ENCODE measurements at regions not wholly inside any gene's neighbourhood (a gene's known extent, or its start where the extent isn't known, plus 50 kb on each side); places are given as distances from the start of the nearest gene placed in this dataset.

GRCh38 chr17:54102246-54102645 is 279.5 kb downstream of the KIF2B start:
- no peak for DNase-seq (ENCODE audit: low spot score)
- TF ChIP-seq, protein P1, sequence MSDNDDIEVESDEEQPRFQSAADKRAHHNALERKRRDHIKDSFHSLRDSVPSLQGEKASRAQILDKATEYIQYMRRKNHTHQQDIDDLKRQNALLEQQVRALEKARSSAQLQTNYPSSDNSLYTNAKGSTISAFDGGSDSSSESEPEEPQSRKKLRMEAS (IDR thresholded peaks at IDR 0.05) = no peak
- no peak for TF ChIP-seq JUND (IDR thresholded peaks at IDR 0.05)
- TF ChIP-seq GABPA (IDR thresholded peaks at IDR 0.05 in 1 of 2, conservative IDR thresholded peaks at IDR 0.05 in 1 of 2) = no peak
- TF ChIP-seq SP1 (IDR thresholded peaks at IDR 0.05) = no peak
- no peak for TF ChIP-seq ATF3 (IDR thresholded peaks at IDR 0.05)
- TF ChIP-seq, protein P2, sequence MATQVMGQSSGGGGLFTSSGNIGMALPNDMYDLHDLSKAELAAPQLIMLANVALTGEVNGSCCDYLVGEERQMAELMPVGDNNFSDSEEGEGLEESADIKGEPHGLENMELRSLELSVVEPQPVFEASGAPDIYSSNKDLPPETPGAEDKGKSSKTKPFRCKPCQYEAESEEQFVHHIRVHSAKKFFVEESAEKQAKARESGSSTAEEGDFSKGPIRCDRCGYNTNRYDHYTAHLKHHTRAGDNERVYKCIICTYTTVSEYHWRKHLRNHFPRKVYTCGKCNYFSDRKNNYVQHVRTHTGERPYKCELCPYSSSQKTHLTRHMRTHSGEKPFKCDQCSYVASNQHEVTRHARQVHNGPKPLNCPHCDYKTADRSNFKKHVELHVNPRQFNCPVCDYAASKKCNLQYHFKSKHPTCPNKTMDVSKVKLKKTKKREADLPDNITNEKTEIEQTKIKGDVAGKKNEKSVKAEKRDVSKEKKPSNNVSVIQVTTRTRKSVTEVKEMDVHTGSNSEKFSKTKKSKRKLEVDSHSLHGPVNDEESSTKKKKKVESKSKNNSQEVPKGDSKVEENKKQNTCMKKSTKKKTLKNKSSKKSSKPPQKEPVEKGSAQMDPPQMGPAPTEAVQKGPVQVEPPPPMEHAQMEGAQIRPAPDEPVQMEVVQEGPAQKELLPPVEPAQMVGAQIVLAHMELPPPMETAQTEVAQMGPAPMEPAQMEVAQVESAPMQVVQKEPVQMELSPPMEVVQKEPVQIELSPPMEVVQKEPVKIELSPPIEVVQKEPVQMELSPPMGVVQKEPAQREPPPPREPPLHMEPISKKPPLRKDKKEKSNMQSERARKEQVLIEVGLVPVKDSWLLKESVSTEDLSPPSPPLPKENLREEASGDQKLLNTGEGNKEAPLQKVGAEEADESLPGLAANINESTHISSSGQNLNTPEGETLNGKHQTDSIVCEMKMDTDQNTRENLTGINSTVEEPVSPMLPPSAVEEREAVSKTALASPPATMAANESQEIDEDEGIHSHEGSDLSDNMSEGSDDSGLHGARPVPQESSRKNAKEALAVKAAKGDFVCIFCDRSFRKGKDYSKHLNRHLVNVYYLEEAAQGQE (IDR thresholded peaks at IDR 0.05) = no peak
- TF ChIP-seq, protein P3, sequence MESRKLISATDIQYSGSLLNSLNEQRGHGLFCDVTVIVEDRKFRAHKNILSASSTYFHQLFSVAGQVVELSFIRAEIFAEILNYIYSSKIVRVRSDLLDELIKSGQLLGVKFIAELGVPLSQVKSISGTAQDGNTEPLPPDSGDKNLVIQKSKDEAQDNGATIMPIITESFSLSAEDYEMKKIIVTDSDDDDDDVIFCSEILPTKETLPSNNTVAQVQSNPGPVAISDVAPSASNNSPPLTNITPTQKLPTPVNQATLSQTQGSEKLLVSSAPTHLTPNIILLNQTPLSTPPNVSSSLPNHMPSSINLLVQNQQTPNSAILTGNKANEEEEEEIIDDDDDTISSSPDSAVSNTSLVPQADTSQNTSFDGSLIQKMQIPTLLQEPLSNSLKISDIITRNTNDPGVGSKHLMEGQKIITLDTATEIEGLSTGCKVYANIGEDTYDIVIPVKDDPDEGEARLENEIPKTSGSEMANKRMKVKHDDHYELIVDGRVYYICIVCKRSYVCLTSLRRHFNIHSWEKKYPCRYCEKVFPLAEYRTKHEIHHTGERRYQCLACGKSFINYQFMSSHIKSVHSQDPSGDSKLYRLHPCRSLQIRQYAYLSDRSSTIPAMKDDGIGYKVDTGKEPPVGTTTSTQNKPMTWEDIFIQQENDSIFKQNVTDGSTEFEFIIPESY (IDR thresholded peaks at IDR 0.05) = no peak
- TF ChIP-seq YY1 (IDR thresholded peaks at IDR 0.05) = no peak
- no peak for TF ChIP-seq FOXA1 (IDR thresholded peaks at IDR 0.05)
- no peak for TF ChIP-seq HNF4A (conservative IDR thresholded peaks at IDR 0.05)
- TF ChIP-seq RAD21 (IDR thresholded peaks at IDR 0.05) = no peak
- TF ChIP-seq HNF4G (IDR thresholded peaks at IDR 0.05) = no peak
- TF ChIP-seq NR2F2 (IDR thresholded peaks at IDR 0.05) = no peak
- TF ChIP-seq EGR1 (IDR thresholded peaks at IDR 0.05; ENCODE audit: low read depth in 2 of 2) = no peak
- TF ChIP-seq FOXA2 (IDR thresholded peaks at IDR 0.05) = no peak
- no peak for TF ChIP-seq RXRA (IDR thresholded peaks at IDR 0.05)
- H3K27ac ChIP-seq (ENCODE audit: low read depth in 1 of 2, low read length in 2 of 2) = no peak overlapping the region
- H3K4me1 ChIP-seq (ENCODE audit: control insufficient read depth in 4 of 4, insufficient read depth in 4 of 4, low read length in 3 of 4) = no peaks in the 10 kb centered on the region
- no peaks in the 10 kb centered on the region for H3K36me3 ChIP-seq (ENCODE audit: control insufficient read depth in 4 of 4, insufficient read depth in 3 of 4, low read depth in 1 of 4, low read length in 3 of 4)
- peaks cover 2 to 15% (median 4%) of the 10 kb centered on the region in 4 donors for H3K9me3 ChIP-seq (ENCODE audit: control insufficient read depth in 4 of 4, low read length in 3 of 4)
- WGBS = 72% methylated on average over 1 of the region's 1 CpG
- peaks cover 0 to 4% (median 0%) of the 10 kb centered on the region in 4 donors for H3K27me3 ChIP-seq (ENCODE audit: control insufficient read depth in 4 of 4, insufficient read depth in 4 of 4, low read length in 3 of 4)
- H3K9ac ChIP-seq (ENCODE audit: low read depth in 1 of 2, low read length in 2 of 2) = no peak overlapping the region
- no peak overlapping the region for H3K4me3 ChIP-seq (ENCODE audit: low read depth in 1 of 3, low read length in 3 of 3)

GRCh38 chr17:54111576-54111975 is 288.8 kb downstream of the KIF2B start:
- no peak for DNase-seq (ENCODE audit: low spot score)
- Histone ChIP-seq H3K9me3 (ENCODE audit: control insufficient read depth in 4 of 4, low read length in 3 of 4) (no peaks in the 10 kb centered on the region), H3K27me3 (ENCODE audit: control insufficient read depth in 4 of 4, insufficient read depth in 4 of 4, low read length in 3 of 4) (peaks cover 0 to 3% (median 0%) of the 10 kb centered on the region in 4 donors), H3K4me1 (ENCODE audit: control insufficient read depth in 4 of 4, insufficient read depth in 4 of 4, low read length in 3 of 4) (no peaks in the 10 kb centered on the region), H3K9ac (ENCODE audit: low read depth in 1 of 2, low read length in 2 of 2) (no peak overlapping the region), H3K36me3 (ENCODE audit: control insufficient read depth in 4 of 4, insufficient read depth in 3 of 4, low read depth in 1 of 4, low read length in 3 of 4) (no peaks in the 10 kb centered on the region), H3K27ac (ENCODE audit: low read depth in 1 of 2, low read length in 2 of 2) (no peak overlapping the region), H3K4me3 (ENCODE audit: low read depth in 1 of 3, low read length in 3 of 3) (no peak overlapping the region)
- TF ChIP-seq RXRA (IDR thresholded peaks at IDR 0.05) = no peak
- TF ChIP-seq, protein P3 (IDR thresholded peaks at IDR 0.05) = no peak
- no peak for TF ChIP-seq FOXA1 (IDR thresholded peaks at IDR 0.05)
- TF ChIP-seq JUND (IDR thresholded peaks at IDR 0.05) = no peak
- TF ChIP-seq HNF4A (conservative IDR thresholded peaks at IDR 0.05) = no peak
- TF ChIP-seq SP1 (IDR thresholded peaks at IDR 0.05) = no peak
- TF ChIP-seq YY1 (IDR thresholded peaks at IDR 0.05) = no peak
- TF ChIP-seq ATF3 (IDR thresholded peaks at IDR 0.05) = no peak
- 40% methylated on average over 1 of the region's 1 CpG for WGBS

Measured in liver (tissue), 7 donors.